GM12864 (cell line): ENCODE measurements at regions not wholly inside any gene's neighbourhood (a gene's known extent, or its start where the extent isn't known, plus 50 kb on each side); places are given as distances from the start of the nearest gene placed in this dataset.

Experiments
- DNase-seq: peaks from one replicate; pipeline ENCODE4 v3.0.0-alpha.2; 2011; ENCODE audit warnings: low read depth
- H3K4me3 ChIP-seq: 2 replicates; pipeline ENCODE4 v1.5.1; 2011; ENCODE audit warnings: mild to moderate bottlenecking, low read depth, low read length, control low read depth
- CTCF ChIP-seq: IDR thresholded peaks from 2 replicates; pipeline ENCODE4 v1.5.1; 2011; ENCODE audit warnings: low read depth, mild to moderate bottlenecking, moderate library complexity, low read length, control low read depth, inconsistent platforms; ENCODE audit errors: missing control alignments

GRCh38 chr1:87650306-87650705 is 321.6 kb downstream of the LMO4 start:
- TF ChIP-seq CTCF: no peak
- H3K4me3 ChIP-seq: no peak overlapping the region
- no peak for DNase-seq

GRCh38 chr1:87652176-87652575 is 323.5 kb downstream of the LMO4 start:
- TF ChIP-seq CTCF: no peak
- no peak for DNase-seq
- H3K4me3 ChIP-seq: no peak overlapping the region

GRCh38 chr1:87665151-87665550 is 336.5 kb downstream of the LMO4 start:
- no peak for DNase-seq
- no peak for TF ChIP-seq CTCF
- no peak overlapping the region for H3K4me3 ChIP-seq

- no peak overlapping the region for H3K4me3 ChIP-seq
- DNase-seq: no peak
- no peak for TF ChIP-seq CTCF
Measured at GRCh38 chr1:87666681-87667080, 338.0 kb downstream of the LMO4 start.

GRCh38 chr1:87669674-87670073 is 341.0 kb downstream of the LMO4 start:
- no peak for DNase-seq
- no peak for TF ChIP-seq CTCF

GRCh38 chr1:87673309-87673708 is 344.6 kb downstream of the LMO4 start:
- TF ChIP-seq CTCF: no peak
- no peak overlapping the region for H3K4me3 ChIP-seq
- no peak for DNase-seq

More at GRCh38 chr1:87669674-87670073, 341.0 kb downstream of the LMO4 start:
- no peak overlapping the region for H3K4me3 ChIP-seq

- no peak for DNase-seq
- TF ChIP-seq CTCF: no peak
Measured at GRCh38 chr1:87673748-87674147, 345.1 kb downstream of the LMO4 start.

More at GRCh38 chr1:87673748-87674147, 345.1 kb downstream of the LMO4 start:
- no peak overlapping the region for H3K4me3 ChIP-seq
